ENCODE measurements at regions not wholly inside any gene's neighbourhood (a gene's known extent, or its start where the extent isn't known, plus 50 kb on each side); places are given as distances from the start of the nearest gene placed in this dataset.

DNA sequence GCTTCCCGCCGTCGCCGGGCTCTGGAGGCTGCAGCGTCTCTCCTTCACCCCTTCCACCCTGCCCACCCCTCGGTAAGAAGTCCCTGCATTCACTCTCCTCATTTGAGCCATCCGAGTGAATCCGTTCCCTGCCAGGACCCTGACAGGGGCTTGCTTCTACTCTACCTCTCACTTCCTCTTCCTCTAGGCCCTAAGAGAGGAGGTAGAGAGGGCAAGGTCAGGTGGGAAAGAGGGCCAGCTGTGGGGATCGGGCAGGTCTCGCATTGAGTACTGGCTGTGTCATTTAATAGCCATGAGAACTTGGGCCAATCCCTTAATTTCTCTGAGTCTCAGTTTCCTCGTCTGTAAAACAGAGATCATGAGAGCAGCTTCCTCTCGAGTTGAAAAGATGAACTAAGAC, 283.6 kb downstream of the UACA start:
- H3K9me3 Mint-ChIP-seq, result no peaks in the 10 kb centered on the region

DNA sequence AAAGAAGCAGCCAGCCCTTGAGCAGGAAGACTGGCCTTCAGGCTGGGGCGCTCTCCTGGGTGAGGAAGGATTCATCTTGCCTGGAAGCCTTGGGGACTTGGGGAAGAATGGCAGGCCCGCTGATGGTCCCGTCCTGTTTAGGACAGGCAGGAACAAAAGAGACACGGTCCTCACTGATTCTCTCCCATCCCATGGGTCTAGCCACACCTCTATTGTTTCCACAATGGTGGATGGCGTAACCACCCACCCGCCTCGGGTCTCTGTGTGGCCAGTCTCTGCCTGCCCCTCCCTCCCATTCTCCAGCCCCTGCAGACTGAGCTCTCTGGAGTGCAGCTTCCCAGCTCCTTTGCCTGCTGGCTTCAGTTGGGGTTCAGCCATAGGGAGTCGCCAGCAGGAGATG, 284.3 kb downstream of the UACA start:
- TF ChIP-seq, protein P1, sequence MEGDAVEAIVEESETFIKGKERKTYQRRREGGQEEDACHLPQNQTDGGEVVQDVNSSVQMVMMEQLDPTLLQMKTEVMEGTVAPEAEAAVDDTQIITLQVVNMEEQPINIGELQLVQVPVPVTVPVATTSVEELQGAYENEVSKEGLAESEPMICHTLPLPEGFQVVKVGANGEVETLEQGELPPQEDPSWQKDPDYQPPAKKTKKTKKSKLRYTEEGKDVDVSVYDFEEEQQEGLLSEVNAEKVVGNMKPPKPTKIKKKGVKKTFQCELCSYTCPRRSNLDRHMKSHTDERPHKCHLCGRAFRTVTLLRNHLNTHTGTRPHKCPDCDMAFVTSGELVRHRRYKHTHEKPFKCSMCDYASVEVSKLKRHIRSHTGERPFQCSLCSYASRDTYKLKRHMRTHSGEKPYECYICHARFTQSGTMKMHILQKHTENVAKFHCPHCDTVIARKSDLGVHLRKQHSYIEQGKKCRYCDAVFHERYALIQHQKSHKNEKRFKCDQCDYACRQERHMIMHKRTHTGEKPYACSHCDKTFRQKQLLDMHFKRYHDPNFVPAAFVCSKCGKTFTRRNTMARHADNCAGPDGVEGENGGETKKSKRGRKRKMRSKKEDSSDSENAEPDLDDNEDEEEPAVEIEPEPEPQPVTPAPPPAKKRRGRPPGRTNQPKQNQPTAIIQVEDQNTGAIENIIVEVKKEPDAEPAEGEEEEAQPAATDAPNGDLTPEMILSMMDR (IDR thresholded peaks at IDR 0.05), result no peak
- Mint-ChIP-seq H3K9me3 (no peaks in the 10 kb centered on the region), H3K4me1 (ENCODE audit: low read depth) (peaks cover 28% of the 10 kb centered on the region), H3K4me3 (no peak overlapping the region), H3K27ac (no peak overlapping the region), H3K36me3 (ENCODE audit: low read depth) (no peaks in the 10 kb centered on the region), H3K27me3 (ENCODE audit: insufficient read depth) (peaks cover 53% of the 10 kb centered on the region)
- DNase-seq, result no peak

More for the DNA sequence above, 283.6 kb downstream of the UACA start:
- no peaks in the 10 kb centered on the region for H3K36me3 Mint-ChIP-seq (ENCODE audit: low read depth)
- H3K4me3 Mint-ChIP-seq, result no peak overlapping the region
- peaks cover 51% of the 10 kb centered on the region for H3K27me3 Mint-ChIP-seq (ENCODE audit: insufficient read depth)
- H3K27ac Mint-ChIP-seq, result no peak overlapping the region
- DNase-seq, result no peak
- peaks cover 26% of the 10 kb centered on the region for H3K4me1 Mint-ChIP-seq (ENCODE audit: low read depth)
- TF ChIP-seq, protein P1 (IDR thresholded peaks at IDR 0.05), result no peak

DNA sequence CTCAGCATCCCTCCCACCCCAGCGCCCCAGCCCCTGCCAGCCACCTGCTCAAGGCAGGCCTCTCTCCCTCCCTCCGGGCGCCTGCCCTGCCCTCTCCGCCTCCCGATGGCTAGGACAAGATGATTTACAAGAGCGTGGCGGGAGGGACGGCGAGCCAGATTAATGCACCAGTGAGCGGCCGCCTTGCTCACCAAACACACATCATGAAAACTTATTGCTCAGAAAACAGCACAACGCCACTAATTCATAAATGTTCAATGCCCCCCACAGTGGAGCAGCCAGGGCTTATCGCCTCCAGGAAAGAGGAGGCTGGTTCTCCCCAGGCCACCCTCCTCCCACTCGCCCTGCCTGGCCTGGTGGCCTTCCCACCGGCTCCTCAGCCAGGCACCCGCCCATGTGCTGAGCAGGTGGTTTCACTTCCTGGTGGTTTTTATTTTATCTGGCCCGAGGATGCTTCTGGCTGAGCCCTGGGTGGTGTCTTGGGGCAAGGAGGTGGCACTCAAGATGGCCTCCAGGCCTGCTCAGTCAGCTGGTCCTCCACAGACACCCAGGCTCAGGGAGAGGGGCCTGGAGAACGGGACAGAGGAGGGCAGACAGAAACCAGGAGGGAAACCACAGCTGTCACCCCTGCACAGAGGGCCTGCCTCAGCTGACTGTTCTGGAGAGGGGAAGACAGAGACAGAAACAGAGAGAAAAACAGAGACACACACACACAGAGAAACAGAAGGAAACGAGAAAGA, 284.9 kb downstream of the UACA start:
- Mint-ChIP-seq H3K27ac (no peak overlapping the region), H3K4me3 (no peak overlapping the region), H3K27me3 (ENCODE audit: insufficient read depth) (peaks cover 49% of the 10 kb centered on the region), H3K4me1 (ENCODE audit: low read depth) (peaks cover 28% of the 10 kb centered on the region), H3K36me3 (ENCODE audit: low read depth) (no peaks in the 10 kb centered on the region), H3K9me3 (no peaks in the 10 kb centered on the region)
- TF ChIP-seq, protein P1 (IDR thresholded peaks at IDR 0.05), result no peak
- no peak for DNase-seq

DNA sequence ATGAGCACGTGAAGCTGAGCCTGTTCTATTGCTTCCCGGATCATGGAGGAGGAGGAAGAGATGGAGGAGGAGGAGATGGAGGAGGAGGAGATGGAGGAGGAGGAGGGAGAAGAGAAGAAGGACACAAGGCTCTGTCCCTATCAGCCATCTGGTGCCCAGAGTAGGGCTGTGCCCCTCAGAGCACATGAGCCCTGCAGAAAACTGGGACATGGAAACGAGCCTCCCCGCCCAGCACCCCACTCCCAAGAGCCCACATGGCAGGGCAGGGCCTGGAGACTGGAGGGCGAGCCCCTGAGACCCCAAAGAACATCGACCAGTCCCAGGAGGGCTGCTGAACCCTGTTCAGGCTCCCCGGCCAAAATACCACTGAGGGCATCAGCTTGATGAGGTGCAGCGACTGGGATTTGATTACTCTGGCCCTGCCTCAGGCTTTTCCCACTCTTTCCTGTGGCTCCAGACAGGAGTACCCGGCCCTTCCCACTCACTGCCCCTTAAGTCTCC, 285.6 kb downstream of the UACA start:
- H3K4me3 Mint-ChIP-seq, result no peak overlapping the region
- DNase-seq, result no peak
- H3K4me1 Mint-ChIP-seq (ENCODE audit: low read depth), result peaks cover 28% of the 10 kb centered on the region
- H3K27ac Mint-ChIP-seq, result no peak overlapping the region
- TF ChIP-seq, protein P1 (IDR thresholded peaks at IDR 0.05), result no peak
- peaks cover 46% of the 10 kb centered on the region for H3K27me3 Mint-ChIP-seq (ENCODE audit: insufficient read depth)
- H3K9me3 Mint-ChIP-seq, result no peaks in the 10 kb centered on the region
- no peaks in the 10 kb centered on the region for H3K36me3 Mint-ChIP-seq (ENCODE audit: low read depth)

DNA sequence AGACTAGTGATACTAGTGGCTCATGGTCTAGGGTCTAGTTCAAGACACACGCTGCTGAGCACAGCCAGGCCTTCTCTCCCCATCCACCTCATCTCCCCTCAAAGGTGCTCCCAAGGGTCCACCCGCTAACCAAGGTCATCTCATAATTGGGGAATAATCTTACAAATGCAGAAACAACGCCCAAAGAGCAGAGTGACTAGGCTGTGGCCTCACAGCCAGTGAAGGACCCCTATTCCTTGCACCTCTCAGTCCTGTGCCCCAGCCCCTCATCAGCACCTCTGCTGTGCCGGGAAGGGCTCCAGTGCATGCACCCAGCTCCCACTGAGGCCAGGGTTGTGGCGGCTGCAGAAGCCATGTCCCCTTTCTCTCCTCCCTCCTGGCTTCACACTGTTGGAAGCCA, 286.9 kb downstream of the UACA start:
- Mint-ChIP-seq H3K27me3 (ENCODE audit: insufficient read depth) (peaks cover 51% of the 10 kb centered on the region), H3K4me1 (ENCODE audit: low read depth) (peaks cover 28% of the 10 kb centered on the region), H3K27ac (no peak overlapping the region), H3K4me3 (no peak overlapping the region), H3K36me3 (ENCODE audit: low read depth) (no peaks in the 10 kb centered on the region), H3K9me3 (no peaks in the 10 kb centered on the region)
- TF ChIP-seq, protein P1 (IDR thresholded peaks at IDR 0.05), result no peak
- no peak for DNase-seq
